GM06990 (cell line): ENCODE measurements at regions not wholly inside any gene's neighbourhood (a gene's known extent, or its start where the extent isn't known, plus 50 kb on each side); places are given as distances from the start of the nearest gene placed in this dataset.

Source experiments
- DNase-seq: peaks from one replicate; pipeline ENCODE4 v3.0.0-alpha.2; 2011; ENCODE audit not compliant: insufficient read length; ENCODE audit errors: extremely low read depth
- H3K27me3 ChIP-seq: replicated peaks from 2 replicates; pipeline ENCODE4 v1.6.0; 2011; ENCODE audit warnings: low read length; ENCODE audit not compliant: control insufficient read depth, insufficient read depth
- H3K36me3 ChIP-seq: 2 replicates; pipeline ENCODE4 v1.5.1; 2011; ENCODE audit warnings: low read length; ENCODE audit not compliant: control insufficient read depth, insufficient read depth
- H3K4me3 ChIP-seq: replicated peaks from 2 replicates; pipeline ENCODE4 v1.5.1; 2011; ENCODE audit warnings: low read depth, mild to moderate bottlenecking, control low read depth, low read length
- TF ChIP-seq, protein P1 (sequence below): IDR thresholded peaks from 2 replicates; pipeline ENCODE4 v1.5.1; 2011; ENCODE audit warnings: low read length, control low read depth, mild to moderate bottlenecking, inconsistent platforms; ENCODE audit not compliant: insufficient read depth, poor library complexity, severe bottlenecking

DNA sequence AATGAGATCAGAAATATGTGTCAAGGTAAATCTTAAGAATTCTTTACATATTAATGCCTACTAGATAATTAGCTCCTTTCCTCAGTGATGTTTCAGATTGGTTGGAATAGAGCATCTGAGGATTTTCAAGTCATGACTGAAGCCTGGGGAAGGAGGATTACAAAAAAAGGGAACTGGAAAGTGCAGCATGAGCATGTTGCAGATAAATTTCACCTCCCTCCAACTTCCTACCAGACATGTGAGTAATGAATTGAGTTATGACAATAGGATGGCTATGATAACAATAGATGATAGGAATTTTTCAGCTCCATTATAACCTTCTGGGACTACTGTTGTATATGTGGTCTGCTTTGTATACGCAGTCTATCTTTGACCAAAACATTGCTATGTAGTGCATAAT lies 104.2 kb upstream of the RAB18 start:
- Histone ChIP-seq H3K27me3 (no peaks in the 10 kb centered on the region), H3K4me3 (no peak overlapping the region), H3K36me3 (no peaks in the 10 kb centered on the region)
- TF ChIP-seq, protein P1, sequence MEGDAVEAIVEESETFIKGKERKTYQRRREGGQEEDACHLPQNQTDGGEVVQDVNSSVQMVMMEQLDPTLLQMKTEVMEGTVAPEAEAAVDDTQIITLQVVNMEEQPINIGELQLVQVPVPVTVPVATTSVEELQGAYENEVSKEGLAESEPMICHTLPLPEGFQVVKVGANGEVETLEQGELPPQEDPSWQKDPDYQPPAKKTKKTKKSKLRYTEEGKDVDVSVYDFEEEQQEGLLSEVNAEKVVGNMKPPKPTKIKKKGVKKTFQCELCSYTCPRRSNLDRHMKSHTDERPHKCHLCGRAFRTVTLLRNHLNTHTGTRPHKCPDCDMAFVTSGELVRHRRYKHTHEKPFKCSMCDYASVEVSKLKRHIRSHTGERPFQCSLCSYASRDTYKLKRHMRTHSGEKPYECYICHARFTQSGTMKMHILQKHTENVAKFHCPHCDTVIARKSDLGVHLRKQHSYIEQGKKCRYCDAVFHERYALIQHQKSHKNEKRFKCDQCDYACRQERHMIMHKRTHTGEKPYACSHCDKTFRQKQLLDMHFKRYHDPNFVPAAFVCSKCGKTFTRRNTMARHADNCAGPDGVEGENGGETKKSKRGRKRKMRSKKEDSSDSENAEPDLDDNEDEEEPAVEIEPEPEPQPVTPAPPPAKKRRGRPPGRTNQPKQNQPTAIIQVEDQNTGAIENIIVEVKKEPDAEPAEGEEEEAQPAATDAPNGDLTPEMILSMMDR: no peak
- DNase-seq: no peak

DNA sequence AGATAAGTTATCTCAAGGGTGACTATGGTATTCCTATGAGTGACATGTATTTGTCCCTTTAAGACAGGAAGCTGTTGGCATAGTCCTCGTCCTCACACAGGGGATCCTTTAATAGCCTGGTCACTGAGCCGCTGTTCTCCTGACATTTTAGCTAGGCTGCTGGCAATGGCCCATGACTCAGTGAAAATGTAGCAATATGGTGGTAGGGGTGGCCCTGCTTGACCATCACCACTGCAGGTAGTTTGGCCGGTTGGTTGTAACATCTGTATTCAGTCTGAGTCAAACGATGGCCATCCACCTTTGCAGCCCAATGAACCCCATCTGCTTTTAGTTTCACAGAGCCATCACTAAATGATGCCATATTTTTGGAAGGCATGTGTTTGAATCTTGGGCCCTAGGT lies 110.1 kb upstream of the RAB18 start:
- DNase-seq: no peak
- TF ChIP-seq, protein P1: no peak
- no peaks in the 10 kb centered on the region for H3K36me3 ChIP-seq

DNA sequence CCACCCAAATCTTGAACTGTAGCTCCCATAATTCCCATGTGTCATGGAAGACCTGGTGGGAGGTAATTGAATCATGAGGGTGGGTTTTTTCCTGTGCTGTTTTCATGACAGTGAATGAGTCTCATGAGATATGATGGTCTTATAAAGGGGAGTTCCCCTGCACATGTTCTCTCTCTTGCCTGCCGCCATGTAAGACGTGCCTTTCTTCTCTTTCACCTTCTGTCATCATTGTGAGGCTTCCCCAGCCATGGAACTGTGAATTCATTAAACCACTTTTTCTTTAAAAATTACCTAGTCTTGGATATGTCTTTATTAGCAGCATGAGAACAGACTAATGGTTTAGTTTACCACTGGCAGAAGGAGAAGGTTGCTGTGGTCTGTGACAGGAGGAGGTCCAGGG lies 111.5 kb upstream of the RAB18 start:
- DNase-seq: no peak
- TF ChIP-seq, protein P1: no peak
- Histone ChIP-seq H3K4me3 (no peak overlapping the region), H3K36me3 (no peaks in the 10 kb centered on the region), H3K27me3 (no peaks in the 10 kb centered on the region)

More for the DNA sequence above, 110.1 kb upstream of the RAB18 start:
- Histone ChIP-seq H3K4me3 (no peak overlapping the region), H3K27me3 (no peaks in the 10 kb centered on the region)

DNA sequence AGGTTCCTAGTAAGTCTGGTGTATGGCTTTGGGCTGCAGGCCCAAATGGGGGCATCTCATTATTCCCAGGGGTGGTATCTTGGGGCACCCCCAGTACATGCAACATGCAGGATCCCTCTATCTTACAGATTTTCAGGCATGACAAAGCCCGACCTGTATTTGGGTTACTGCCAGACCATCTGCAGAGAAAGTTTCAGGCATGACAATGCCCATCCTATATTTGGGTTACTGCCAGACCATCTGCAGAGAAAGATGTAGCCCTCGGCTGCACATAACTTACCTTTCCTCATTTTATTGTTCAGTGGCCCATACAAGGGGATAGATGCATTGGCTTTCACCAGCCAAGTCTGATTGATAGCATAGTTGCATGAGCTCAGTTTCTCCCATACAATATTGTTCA lies 112.2 kb upstream of the RAB18 start:
- Histone ChIP-seq H3K27me3 (no peaks in the 10 kb centered on the region), H3K36me3 (no peaks in the 10 kb centered on the region), H3K4me3 (no peak overlapping the region)
- no peak for DNase-seq
- TF ChIP-seq, protein P1: no peak

DNA sequence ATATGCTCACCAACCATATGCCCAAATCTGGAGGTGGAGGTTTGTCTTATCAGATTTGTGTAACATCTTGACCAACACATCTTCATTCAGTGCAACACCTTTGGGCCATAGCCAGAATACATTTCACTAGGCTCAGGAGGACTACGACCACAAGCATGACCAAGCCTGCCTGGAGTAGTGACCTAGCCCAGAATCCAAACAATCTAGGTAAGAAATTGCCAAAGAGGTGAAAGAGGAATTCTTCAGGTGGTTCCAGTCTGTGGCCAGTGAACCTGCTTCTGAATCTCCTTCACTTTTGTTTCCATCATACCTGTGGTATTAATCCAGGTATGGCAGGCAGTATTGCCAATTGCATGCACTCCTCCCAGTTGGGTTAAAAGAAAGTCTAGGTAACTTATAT lies 112.8 kb upstream of the RAB18 start:
- H3K27me3 ChIP-seq: no peaks in the 10 kb centered on the region
- H3K36me3 ChIP-seq: no peaks in the 10 kb centered on the region
- no peak overlapping the region for H3K4me3 ChIP-seq
- TF ChIP-seq, protein P1: no peak
- DNase-seq: no peak

DNA sequence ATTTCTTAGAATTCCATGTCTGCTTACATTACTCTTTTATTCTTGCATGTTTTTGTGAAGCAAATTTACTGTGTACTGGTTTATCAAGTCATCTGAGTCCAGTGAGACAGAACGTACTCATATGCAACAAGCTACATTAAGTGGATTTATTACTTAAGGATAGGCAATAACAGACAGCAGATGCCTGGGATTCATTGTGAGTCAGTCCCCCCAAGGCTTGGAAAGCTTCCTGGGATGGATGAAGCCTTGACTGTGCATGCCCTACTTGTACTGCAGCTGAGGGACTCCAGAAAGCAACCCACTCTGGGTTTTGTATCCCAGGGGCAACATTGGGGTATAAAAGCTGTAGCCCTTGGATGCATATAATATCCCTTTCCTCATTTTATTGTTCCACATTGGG lies 113.4 kb upstream of the RAB18 start:
- no peaks in the 10 kb centered on the region for H3K27me3 ChIP-seq
- TF ChIP-seq, protein P1: no peak
- DNase-seq: no peak
- no peaks in the 10 kb centered on the region for H3K36me3 ChIP-seq
- H3K4me3 ChIP-seq: no peak overlapping the region
